Thyroid gland (tissue), 4 donors: ENCODE measurements at regions not wholly inside any gene's neighbourhood (a gene's known extent, or its start where the extent isn't known, plus 50 kb on each side); places are given as distances from the start of the nearest gene placed in this dataset.
A peak's percentile ranks its signal among the peaks of the same experiment; 100 is the strongest.

Source experiments
- DNase-seq, 2 donors: peaks; one replicate each; pipeline ENCODE4 v3.0.0-alpha.2; 2019
- H3K27ac ChIP-seq, 3 donors: fragments of 200-600 bp; sonication (generic); 1 replicate in 2 of 3; 2 replicates in 1 of 3; pipeline ENCODE4 v1.5.1; 2016 to 2019; ENCODE audit warnings: mild to moderate bottlenecking in 1 of 3, moderate library complexity in 1 of 3
- H3K27me3 ChIP-seq: fragments of 200-600 bp; sonication (generic); one replicate; pipeline ENCODE4 v1.5.1; 2019
- H3K36me3 ChIP-seq, 2 donors: fragments of 200-600 bp; sonication (generic); one replicate each; pipeline ENCODE4 v1.5.1; 2016 to 2019
- H3K4me1 ChIP-seq, 2 donors: fragments of 200-600 bp; sonication (generic); one replicate each; pipeline ENCODE4 v1.5.1; 2017 to 2019
- H3K4me3 ChIP-seq, 3 donors: fragments of 200-600 bp; sonication (generic); replicated peaks in 1 of 3; 1 replicate in 2 of 3; 2 replicates in 1 of 3; pipeline ENCODE4 v1.5.1; 2016; ENCODE audit warnings: mild to moderate bottlenecking in 1 of 3
- H3K9me3 ChIP-seq: fragments of 200-600 bp; sonication (generic); one replicate; pipeline ENCODE4 v1.5.1; 2017
- POLR2A ChIP-seq, 2 donors: fragments of 450-650 bp; IDR thresholded peaks; one replicate each; pipeline ENCODE4 v1.6.1; 2017; ENCODE audit warnings: antibody characterized with exemption in 2 of 2, mild to moderate bottlenecking in 2 of 2, moderate library complexity in 1 of 2
- WGBS, 2 donors: methylation state at CpG; one replicate each; pipeline ENCODE4 v1.1.5; 2017; 5-methylcytosine and 5-hydroxymethylcytosine counted together
- intact Hi-C: fragments of 100-400 bp; cut with DNase I; formaldehyde crosslinking; loops from one replicate; pipeline ENCODE4 v1.15.1; 2023
- TF ChIP-seq, protein P1 (sequence below), 6 experiments: fragments of 200-600 bp in 3 of 6; fragments of 450-650 bp in 3 of 6; sonication (generic) in 3 of 6; IDR thresholded peaks; one replicate each; pipeline ENCODE4 v1.5.1; 2016 to 2019; ENCODE audit warnings: antibody characterized with exemption in 6 of 6, mild to moderate bottlenecking in 2 of 6, inconsistent platforms in 1 of 6, moderate library complexity in 1 of 6

- WGBS, 2 donors = 77 to 80% methylated on average over 1 of the region's 1 CpG
- H3K27ac ChIP-seq = no peak overlapping the region
- no peaks in the 10 kb centered on the region for H3K36me3 ChIP-seq
- no peaks in the 10 kb centered on the region for H3K4me1 ChIP-seq
- H3K4me3 ChIP-seq = no peak overlapping the region
- intact Hi-C loops = no loop called here
- TF ChIP-seq, protein P1, sequence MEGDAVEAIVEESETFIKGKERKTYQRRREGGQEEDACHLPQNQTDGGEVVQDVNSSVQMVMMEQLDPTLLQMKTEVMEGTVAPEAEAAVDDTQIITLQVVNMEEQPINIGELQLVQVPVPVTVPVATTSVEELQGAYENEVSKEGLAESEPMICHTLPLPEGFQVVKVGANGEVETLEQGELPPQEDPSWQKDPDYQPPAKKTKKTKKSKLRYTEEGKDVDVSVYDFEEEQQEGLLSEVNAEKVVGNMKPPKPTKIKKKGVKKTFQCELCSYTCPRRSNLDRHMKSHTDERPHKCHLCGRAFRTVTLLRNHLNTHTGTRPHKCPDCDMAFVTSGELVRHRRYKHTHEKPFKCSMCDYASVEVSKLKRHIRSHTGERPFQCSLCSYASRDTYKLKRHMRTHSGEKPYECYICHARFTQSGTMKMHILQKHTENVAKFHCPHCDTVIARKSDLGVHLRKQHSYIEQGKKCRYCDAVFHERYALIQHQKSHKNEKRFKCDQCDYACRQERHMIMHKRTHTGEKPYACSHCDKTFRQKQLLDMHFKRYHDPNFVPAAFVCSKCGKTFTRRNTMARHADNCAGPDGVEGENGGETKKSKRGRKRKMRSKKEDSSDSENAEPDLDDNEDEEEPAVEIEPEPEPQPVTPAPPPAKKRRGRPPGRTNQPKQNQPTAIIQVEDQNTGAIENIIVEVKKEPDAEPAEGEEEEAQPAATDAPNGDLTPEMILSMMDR (IDR thresholded peaks at IDR 0.05) = no peak
- no peak for TF ChIP-seq POLR2A (IDR thresholded peaks at IDR 0.05)
- H3K9me3 ChIP-seq = no peaks in the 10 kb centered on the region
- H3K27me3 ChIP-seq = no peaks in the 10 kb centered on the region
- DNase-seq = no peak
Measured at GRCh38 chr7:121761399-121761798, 111.6 kb upstream of the PTPRZ1 start.

- TF ChIP-seq, protein P1 (IDR thresholded peaks at IDR 0.05) = no peak
- no peak for TF ChIP-seq POLR2A (IDR thresholded peaks at IDR 0.05)
- H3K27me3 ChIP-seq = no peaks in the 10 kb centered on the region
- no peak overlapping the region for H3K27ac ChIP-seq
- DNase-seq = peak; percentile 7 to 9
- no peaks in the 10 kb centered on the region for H3K4me1 ChIP-seq
- no peak overlapping the region for H3K4me3 ChIP-seq
- 49 to 52% methylated on average over 6 of the region's 6 CpGs for WGBS, 2 donors
- H3K9me3 ChIP-seq = no peaks in the 10 kb centered on the region
- no peaks in the 10 kb centered on the region for H3K36me3 ChIP-seq
- intact Hi-C loops = no loop called here
Measured at GRCh38 chr7:121755818-121756552, 117.0 kb upstream of the PTPRZ1 start.

GRCh38 chr7:121755286-121755685 lies 117.7 kb upstream of the PTPRZ1 start:
- no peak overlapping the region for H3K27ac ChIP-seq
- WGBS, 2 donors = 55 to 59% methylated on average over 2 of the region's 2 CpGs
- H3K36me3 ChIP-seq = no peaks in the 10 kb centered on the region
- TF ChIP-seq POLR2A (IDR thresholded peaks at IDR 0.05) = no peak
- TF ChIP-seq, protein P1 (IDR thresholded peaks at IDR 0.05) = no peak
- intact Hi-C loops = no loop called here
- no peaks in the 10 kb centered on the region for H3K9me3 ChIP-seq
- H3K4me3 ChIP-seq = no peak overlapping the region
- no peaks in the 10 kb centered on the region for H3K27me3 ChIP-seq
- no peaks in the 10 kb centered on the region for H3K4me1 ChIP-seq
- DNase-seq = no peak

DNA sequence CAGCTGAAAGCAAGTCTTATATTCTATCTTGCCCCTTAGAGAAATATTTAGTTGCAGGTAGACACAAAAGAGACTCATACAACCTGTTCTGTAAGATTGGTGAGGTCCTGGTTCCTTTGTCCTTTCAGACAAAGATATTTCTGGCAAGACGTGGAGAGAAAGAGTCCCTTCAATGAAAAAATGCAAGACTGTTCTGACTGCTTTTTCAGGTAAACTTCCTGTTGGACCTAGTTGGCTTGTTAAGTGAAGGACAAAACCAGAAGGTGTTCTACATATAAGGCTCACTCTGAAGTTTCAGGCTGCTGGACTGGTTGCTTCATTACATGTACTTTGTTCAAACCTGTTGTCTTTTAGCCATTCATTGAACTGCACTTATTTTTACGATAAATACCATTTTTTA lies 119.0 kb upstream of the PTPRZ1 start:
- WGBS, 2 donors = 68 to 73% methylated on average over 2 of the region's 2 CpGs
- no peak for TF ChIP-seq POLR2A (IDR thresholded peaks at IDR 0.05)
- TF ChIP-seq, protein P1 (IDR thresholded peaks at IDR 0.05) = no peak
- no peaks in the 10 kb centered on the region for H3K9me3 ChIP-seq
- H3K36me3 ChIP-seq = no peaks in the 10 kb centered on the region
- no peaks in the 10 kb centered on the region for H3K27me3 ChIP-seq
- H3K4me3 ChIP-seq = no peak overlapping the region
- intact Hi-C loops = no loop called here
- no peak for DNase-seq
- H3K4me1 ChIP-seq = no peaks in the 10 kb centered on the region
- H3K27ac ChIP-seq = no peak overlapping the region

- Histone ChIP-seq H3K4me3 (no peak overlapping the region), H3K27me3 (no peaks in the 10 kb centered on the region), H3K4me1 (no peaks in the 10 kb centered on the region), H3K36me3 (no peaks in the 10 kb centered on the region), H3K9me3 (no peaks in the 10 kb centered on the region), H3K27ac (no peak overlapping the region)
- WGBS, 2 donors = 21 to 35% methylated on average over 4 of the region's 4 CpGs
- intact Hi-C loops = no loop called here
- no peak for TF ChIP-seq POLR2A (IDR thresholded peaks at IDR 0.05)
- DNase-seq = no peak
Measured at GRCh38 chr7:121752706-121753105, 120.3 kb upstream of the PTPRZ1 start.
